ENCODE measurements at regions not wholly inside any gene's neighbourhood (a gene's known extent, or its start where the extent isn't known, plus 50 kb on each side); places are given as distances from the start of the nearest gene placed in this dataset.

DNA sequence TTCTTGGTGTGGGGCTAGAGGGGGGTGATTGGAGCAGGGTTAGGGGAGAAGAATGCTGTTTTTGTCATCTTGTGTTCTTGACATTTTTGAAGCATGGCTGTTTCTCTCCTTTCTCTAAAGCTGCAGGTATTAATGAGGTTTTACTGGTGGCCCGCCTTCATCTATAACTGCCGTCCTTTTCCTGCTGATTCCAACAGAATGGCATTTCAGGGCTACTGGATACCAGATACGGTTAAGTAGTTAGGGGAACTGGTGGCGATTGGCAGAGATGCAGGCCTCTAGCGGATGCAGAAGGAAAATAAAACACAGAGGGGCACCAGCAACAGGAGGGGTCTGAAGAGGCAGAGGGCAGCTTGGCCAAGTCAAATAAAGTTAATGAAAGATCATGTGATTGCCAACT, 89.7 kb upstream of the EEF1E1 start:
- TF ChIP-seq, protein P1, sequence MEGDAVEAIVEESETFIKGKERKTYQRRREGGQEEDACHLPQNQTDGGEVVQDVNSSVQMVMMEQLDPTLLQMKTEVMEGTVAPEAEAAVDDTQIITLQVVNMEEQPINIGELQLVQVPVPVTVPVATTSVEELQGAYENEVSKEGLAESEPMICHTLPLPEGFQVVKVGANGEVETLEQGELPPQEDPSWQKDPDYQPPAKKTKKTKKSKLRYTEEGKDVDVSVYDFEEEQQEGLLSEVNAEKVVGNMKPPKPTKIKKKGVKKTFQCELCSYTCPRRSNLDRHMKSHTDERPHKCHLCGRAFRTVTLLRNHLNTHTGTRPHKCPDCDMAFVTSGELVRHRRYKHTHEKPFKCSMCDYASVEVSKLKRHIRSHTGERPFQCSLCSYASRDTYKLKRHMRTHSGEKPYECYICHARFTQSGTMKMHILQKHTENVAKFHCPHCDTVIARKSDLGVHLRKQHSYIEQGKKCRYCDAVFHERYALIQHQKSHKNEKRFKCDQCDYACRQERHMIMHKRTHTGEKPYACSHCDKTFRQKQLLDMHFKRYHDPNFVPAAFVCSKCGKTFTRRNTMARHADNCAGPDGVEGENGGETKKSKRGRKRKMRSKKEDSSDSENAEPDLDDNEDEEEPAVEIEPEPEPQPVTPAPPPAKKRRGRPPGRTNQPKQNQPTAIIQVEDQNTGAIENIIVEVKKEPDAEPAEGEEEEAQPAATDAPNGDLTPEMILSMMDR (IDR thresholded peaks at IDR 0.05): no peak
- TF ChIP-seq POLR2AphosphoS5 (IDR thresholded peaks at IDR 0.05): no peak
- no peak for TF ChIP-seq POLR2A (IDR thresholded peaks at IDR 0.05)
